ENCODE measurements at regions not wholly inside any gene's neighbourhood (a gene's known extent, or its start where the extent isn't known, plus 50 kb on each side); places are given as distances from the start of the nearest gene placed in this dataset.

DNA sequence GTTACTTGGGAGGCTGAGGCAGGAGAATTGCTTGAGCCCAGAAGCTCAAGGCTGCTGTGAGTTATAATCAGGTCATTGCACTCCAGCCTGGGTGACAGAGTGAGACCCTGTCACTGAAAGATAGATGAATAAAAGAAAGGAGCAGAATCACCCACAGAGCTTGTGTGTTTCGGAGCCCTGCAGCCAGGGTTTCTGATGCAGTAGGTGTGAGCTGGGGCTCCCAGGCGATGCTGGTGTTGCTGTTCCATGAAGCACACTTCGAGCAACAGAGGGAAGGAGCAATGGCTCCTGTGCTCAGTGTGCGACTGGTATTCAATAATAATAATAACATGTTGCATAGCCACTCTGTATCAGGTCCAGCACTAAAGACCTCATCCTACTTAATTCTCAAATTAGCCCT lies 197.5 kb upstream of the CST7 start:
- peaks cover 19% of the 10 kb centered on the region for H3K4me1 ChIP-seq (ENCODE audit: insufficient read depth, low read length, poor library complexity, severe bottlenecking)

DNA sequence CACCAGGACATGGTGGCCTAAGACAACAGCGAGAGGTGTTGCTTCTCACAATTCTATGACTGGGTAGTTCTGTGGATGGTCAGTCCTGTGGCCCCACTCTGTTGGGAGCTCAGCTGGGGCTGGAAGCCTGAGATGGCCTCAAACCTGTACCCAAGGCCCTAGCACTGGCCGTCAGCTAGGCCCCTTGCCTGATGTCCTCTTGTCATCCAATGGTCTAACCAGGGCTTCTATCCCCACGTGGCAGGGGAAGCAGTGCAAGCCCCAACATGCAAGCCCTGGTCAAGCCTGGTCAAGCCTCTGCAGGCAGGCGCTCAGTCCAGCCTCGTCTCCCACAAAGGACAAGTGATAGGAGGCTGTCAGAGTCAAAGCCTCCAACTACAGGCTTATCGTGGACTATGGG lies 196.5 kb upstream of the CST7 start:
- no peak overlapping the region for H3K4me3 ChIP-seq (ENCODE audit: low read length, poor library complexity, severe bottlenecking)
- no peak for TF ChIP-seq EZH2phosphoT487 (IDR thresholded peaks at IDR 0.05; ENCODE audit: borderline replicate concordance)
- no peak for TF ChIP-seq CTCF (conservative IDR thresholded peaks at IDR 0.05; ENCODE audit: low read length)
- no peaks in the 10 kb centered on the region for H3K36me3 ChIP-seq (ENCODE audit: insufficient read depth, low read length)

More for the DNA sequence above, 197.5 kb upstream of the CST7 start:
- Histone ChIP-seq H3K79me2 (ENCODE audit: insufficient read depth, low read length) (no peaks in the 10 kb centered on the region), H3F3A (ENCODE audit: low read depth) (no peaks in the 10 kb centered on the region), H3K4me3 (ENCODE audit: low read length, poor library complexity, severe bottlenecking) (no peak overlapping the region), H3K9me3 (ENCODE audit: insufficient read depth, low read depth, low read length) (no peaks in the 10 kb centered on the region), H3K9ac (ENCODE audit: low read depth, low read length, poor library complexity, severe bottlenecking) (no peak overlapping the region), H3K27me3 (ENCODE audit: insufficient read depth, low read length, poor library complexity, severe bottlenecking) (no peaks in the 10 kb centered on the region), H3K9me2 (replicated peaks; ENCODE audit: low read depth, low read length) (no peaks in the 10 kb centered on the region), H2AFZ (ENCODE audit: low read length) (no peak overlapping the region), H3K4me2 (ENCODE audit: low read depth, low read length, poor library complexity, severe bottlenecking) (no peak overlapping the region), H3K36me3 (ENCODE audit: insufficient read depth, low read length) (no peaks in the 10 kb centered on the region), H4K20me1 (ENCODE audit: insufficient read depth, low read length, poor library complexity, severe bottlenecking) (no peaks in the 10 kb centered on the region)
- TF ChIP-seq CTCF (conservative IDR thresholded peaks at IDR 0.05; ENCODE audit: low read length), result no peak
- TF ChIP-seq EZH2phosphoT487 (IDR thresholded peaks at IDR 0.05; ENCODE audit: borderline replicate concordance), result no peak

GRCh38 chr20:24753130-24753529 lies 195.9 kb upstream of the CST7 start:
- no peaks in the 10 kb centered on the region for H3K27me3 ChIP-seq (ENCODE audit: insufficient read depth, low read length, poor library complexity, severe bottlenecking)
- H3K4me2 ChIP-seq (ENCODE audit: low read depth, low read length, poor library complexity, severe bottlenecking), result no peak overlapping the region
- no peaks in the 10 kb centered on the region for H3K36me3 ChIP-seq (ENCODE audit: insufficient read depth, low read length)
- H4K20me1 ChIP-seq (ENCODE audit: insufficient read depth, low read length, poor library complexity, severe bottlenecking), result no peaks in the 10 kb centered on the region
- H3K9ac ChIP-seq (ENCODE audit: low read depth, low read length, poor library complexity, severe bottlenecking), result no peak overlapping the region
- H2AFZ ChIP-seq (ENCODE audit: low read length), result no peak overlapping the region
- no peak overlapping the region for H3K4me3 ChIP-seq (ENCODE audit: low read length, poor library complexity, severe bottlenecking)
- no peak for TF ChIP-seq CTCF (conservative IDR thresholded peaks at IDR 0.05; ENCODE audit: low read length)
- TF ChIP-seq EZH2phosphoT487 (IDR thresholded peaks at IDR 0.05; ENCODE audit: borderline replicate concordance), result no peak
- no peaks in the 10 kb centered on the region for H3F3A ChIP-seq (ENCODE audit: low read depth)
- H3K79me2 ChIP-seq (ENCODE audit: insufficient read depth, low read length), result no peaks in the 10 kb centered on the region
- no peaks in the 10 kb centered on the region for H3K9me3 ChIP-seq (ENCODE audit: insufficient read depth, low read depth, low read length)
- H3K4me1 ChIP-seq (ENCODE audit: insufficient read depth, low read length, poor library complexity, severe bottlenecking), result peaks cover 19% of the 10 kb centered on the region
- no peaks in the 10 kb centered on the region for H3K9me2 ChIP-seq (replicated peaks; ENCODE audit: low read depth, low read length)

More for the DNA sequence above, 196.5 kb upstream of the CST7 start:
- H3K9me2 ChIP-seq (replicated peaks; ENCODE audit: low read depth, low read length), result no peaks in the 10 kb centered on the region
- no peaks in the 10 kb centered on the region for H3F3A ChIP-seq (ENCODE audit: low read depth)
- H3K79me2 ChIP-seq (ENCODE audit: insufficient read depth, low read length), result no peaks in the 10 kb centered on the region
- H3K4me1 ChIP-seq (ENCODE audit: insufficient read depth, low read length, poor library complexity, severe bottlenecking), result peaks cover 19% of the 10 kb centered on the region
- no peak overlapping the region for H2AFZ ChIP-seq (ENCODE audit: low read length)
- H3K4me2 ChIP-seq (ENCODE audit: low read depth, low read length, poor library complexity, severe bottlenecking), result no peak overlapping the region
- no peaks in the 10 kb centered on the region for H3K27me3 ChIP-seq (ENCODE audit: insufficient read depth, low read length, poor library complexity, severe bottlenecking)
- H4K20me1 ChIP-seq (ENCODE audit: insufficient read depth, low read length, poor library complexity, severe bottlenecking), result no peaks in the 10 kb centered on the region
- no peaks in the 10 kb centered on the region for H3K9me3 ChIP-seq (ENCODE audit: insufficient read depth, low read depth, low read length)
- no peak overlapping the region for H3K9ac ChIP-seq (ENCODE audit: low read depth, low read length, poor library complexity, severe bottlenecking)

Measured in Loucy (cell line).